ENCODE measurements at regions not wholly inside any gene's neighbourhood (a gene's known extent, or its start where the extent isn't known, plus 50 kb on each side); places are given as distances from the start of the nearest gene placed in this dataset.

GRCh38 chr20:1838556-1839279 is 56.5 kb upstream of the SIRPA start:
- Histone ChIP-seq H3K27me3 (no peaks in the 10 kb centered on the region), H3K4me3 (replicated peaks in 1 of 3) (no peak overlapping the region), H3K9me3 (no peaks in the 10 kb centered on the region), H3K4me1 (no peaks in the 10 kb centered on the region), H3K36me3 (no peaks in the 10 kb centered on the region), H3K27ac (no peak overlapping the region)
- DNase-seq: no peak
- 33 to 44% methylated on average over 5 to 6 of the region's 6 CpGs for WGBS, 2 donors
- intact Hi-C loops (cut with DNase I): no loop called here
- TF ChIP-seq CTCF (IDR thresholded peaks at IDR 0.05) (no peak), POLR2A (IDR thresholded peaks at IDR 0.05) (no peak)

GRCh38 chr20:1835186-1836035 is 59.8 kb upstream of the SIRPA start:
- no peak for DNase-seq
- WGBS, 2 donors: 51 to 53% methylated on average over 16 of the region's 16 CpGs
- Histone ChIP-seq H3K4me3 (replicated peaks in 1 of 3) (no peak overlapping the region), H3K4me1 (no peaks in the 10 kb centered on the region), H3K27ac (no peak overlapping the region), H3K36me3 (no peaks in the 10 kb centered on the region), H3K27me3 (no peaks in the 10 kb centered on the region), H3K9me3 (no peaks in the 10 kb centered on the region)
- intact Hi-C loops (cut with DNase I): no loop called here
- TF ChIP-seq POLR2A (IDR thresholded peaks at IDR 0.05) (no peak), CTCF (IDR thresholded peaks at IDR 0.05) (no peak)

- no peaks in the 10 kb centered on the region for H3K36me3 ChIP-seq
- no peaks in the 10 kb centered on the region for H3K27me3 ChIP-seq
- no peaks in the 10 kb centered on the region for H3K4me1 ChIP-seq
- TF ChIP-seq POLR2A (IDR thresholded peaks at IDR 0.05): no peak
- H3K9me3 ChIP-seq: no peaks in the 10 kb centered on the region
- WGBS, 2 donors: 73 to 79% methylated on average over 4 of the region's 4 CpGs
- H3K27ac ChIP-seq: no peak overlapping the region
- intact Hi-C loops (cut with DNase I): no loop called here
- DNase-seq: no peak
- no peak overlapping the region for H3K4me3 ChIP-seq (replicated peaks in 1 of 3)
Observed at GRCh38 chr20:1833728-1834726, 61.2 kb upstream of the SIRPA start.

GRCh38 chr20:1833216-1833615 is 62.0 kb upstream of the SIRPA start:
- H3K4me1 ChIP-seq: no peaks in the 10 kb centered on the region
- H3K4me3 ChIP-seq (replicated peaks in 1 of 3): no peak overlapping the region
- H3K9me3 ChIP-seq: no peaks in the 10 kb centered on the region
- H3K36me3 ChIP-seq: no peaks in the 10 kb centered on the region
- WGBS, 2 donors: 87 to 90% methylated on average over 3 of the region's 4 CpGs
- TF ChIP-seq CTCF (IDR thresholded peaks at IDR 0.05) (no peak), POLR2A (IDR thresholded peaks at IDR 0.05) (no peak)
- no peak for DNase-seq
- no peaks in the 10 kb centered on the region for H3K27me3 ChIP-seq
- no peak overlapping the region for H3K27ac ChIP-seq
- intact Hi-C loops (cut with DNase I): no loop called here

- intact Hi-C loops (cut with DNase I): no loop called here
- no peak overlapping the region for H3K27ac ChIP-seq
- no peak overlapping the region for H3K4me3 ChIP-seq (replicated peaks in 1 of 3)
- no peaks in the 10 kb centered on the region for H3K4me1 ChIP-seq
- WGBS, 2 donors: 34 to 45% methylated on average over 13 of the region's 13 CpGs
- DNase-seq: no peak
- TF ChIP-seq POLR2A (IDR thresholded peaks at IDR 0.05) (no peak), CTCF (IDR thresholded peaks at IDR 0.05) (no peak)
- no peaks in the 10 kb centered on the region for H3K36me3 ChIP-seq
- H3K9me3 ChIP-seq: no peaks in the 10 kb centered on the region
- H3K27me3 ChIP-seq: no peaks in the 10 kb centered on the region
Observed at GRCh38 chr20:1832634-1833033, 62.6 kb upstream of the SIRPA start.
